ENCODE measurements at regions not wholly inside any gene's neighbourhood (a gene's known extent, or its start where the extent isn't known, plus 50 kb on each side); places are given as distances from the start of the nearest gene placed in this dataset.

DNA sequence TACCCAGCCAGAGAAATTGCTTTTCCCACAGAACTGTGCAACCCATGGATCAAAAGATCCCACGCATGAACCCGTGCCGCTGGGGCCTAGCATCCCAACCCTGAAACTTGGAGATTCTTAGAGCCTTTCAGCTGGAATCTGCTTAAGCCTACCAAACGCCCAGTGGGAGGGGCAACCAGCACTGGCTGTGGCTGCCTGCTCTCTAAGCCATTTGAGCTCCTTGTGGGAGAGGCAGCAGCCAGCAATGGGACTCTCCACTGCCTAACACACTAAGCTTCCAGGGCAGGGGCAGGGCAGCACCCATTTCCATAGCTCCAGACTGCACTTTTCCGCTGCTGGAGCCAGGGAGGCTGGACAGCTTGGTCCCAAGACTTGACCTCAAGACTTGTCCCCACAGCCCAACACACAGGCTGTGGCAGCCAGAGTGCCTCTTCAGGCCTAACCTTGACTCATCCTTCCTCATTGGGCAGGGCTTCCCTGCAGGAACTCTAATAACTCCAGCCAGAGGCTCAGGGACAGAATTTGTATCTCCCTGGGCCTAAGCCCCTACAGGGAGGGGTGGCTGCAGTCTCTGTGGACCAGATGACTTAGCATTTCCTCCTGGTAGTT, 437.4 kb downstream of the MTRR start:
- TF ChIP-seq ESRRA (IDR thresholded peaks at IDR 0.05; ENCODE audit: low read length): no peak
- TF ChIP-seq RCOR1 (conservative IDR thresholded peaks at IDR 0.05; ENCODE audit: low read depth, low read length): no peak
- no peak for TF ChIP-seq ZNF207 (IDR thresholded peaks at IDR 0.05; ENCODE audit: borderline replicate concordance)
- no peak for TF ChIP-seq POLR2A (IDR thresholded peaks at IDR 0.05; ENCODE audit: low read depth, low read length)

Measured in GM12878 (cell line).